Testis (tissue), 2 donors: ENCODE measurements at regions not wholly inside any gene's neighbourhood (a gene's known extent, or its start where the extent isn't known, plus 50 kb on each side); places are given as distances from the start of the nearest gene placed in this dataset.
"Not testable (repeated sequence)": the region's sequence is repeated elsewhere in the genome, so short reads cannot be mapped to it uniquely, and the experiment has no call there.

ENCODE experiments used
- DNase-seq: peaks from one replicate; pipeline ENCODE4 v3.0.0-alpha.2; 2019
- H3K27ac ChIP-seq, 2 donors: fragments of 200-600 bp; sonication (generic); one replicate each; pipeline ENCODE4 v1.5.1; 2019
- H3K27me3 ChIP-seq: fragments of 200-600 bp; sonication (generic); one replicate; pipeline ENCODE4 v1.5.1; 2019
- H3K36me3 ChIP-seq: fragments of 200-600 bp; sonication (generic); one replicate; pipeline ENCODE4 v1.5.1; 2017; ENCODE audit warnings: low read depth; ENCODE audit errors: missing control alignments
- H3K4me1 ChIP-seq: fragments of 200-600 bp; sonication (generic); one replicate; pipeline ENCODE4 v1.5.1; 2019
- H3K4me3 ChIP-seq, 2 donors: fragments of 200-600 bp; sonication (generic); one replicate each; pipeline ENCODE4 v1.5.1; 2017 to 2019
- H3K9me3 ChIP-seq: fragments of 200-600 bp; sonication (generic); one replicate; pipeline ENCODE4 v1.5.1; 2017
- POLR2A ChIP-seq: fragments of 450-650 bp; IDR thresholded peaks from one replicate; pipeline ENCODE4 v1.6.1; 2017; ENCODE audit warnings: antibody characterized with exemption, mild to moderate bottlenecking, moderate library complexity
- WGBS, 2 donors: methylation state at CpG; one replicate each; pipeline ENCODE4 v1.1.5; 2018; 5-methylcytosine and 5-hydroxymethylcytosine counted together
- intact Hi-C: fragments of 100-400 bp; cut with DNase I; formaldehyde crosslinking; loops from one replicate; pipeline ENCODE4 v1.15.1; 2023; ENCODE audit warnings: low total_unique reads
- TF ChIP-seq, protein P1 (sequence below), 3 experiments: fragments of 450-650 bp in 2 of 3; fragments of 200-600 bp in 1 of 3; sonication (generic) in 1 of 3; IDR thresholded peaks; one replicate each; pipeline ENCODE4 v1.5.1; 2016 to 2019; ENCODE audit warnings: antibody characterized with exemption in 3 of 3, mild to moderate bottlenecking in 2 of 3, moderate library complexity in 1 of 3

DNA sequence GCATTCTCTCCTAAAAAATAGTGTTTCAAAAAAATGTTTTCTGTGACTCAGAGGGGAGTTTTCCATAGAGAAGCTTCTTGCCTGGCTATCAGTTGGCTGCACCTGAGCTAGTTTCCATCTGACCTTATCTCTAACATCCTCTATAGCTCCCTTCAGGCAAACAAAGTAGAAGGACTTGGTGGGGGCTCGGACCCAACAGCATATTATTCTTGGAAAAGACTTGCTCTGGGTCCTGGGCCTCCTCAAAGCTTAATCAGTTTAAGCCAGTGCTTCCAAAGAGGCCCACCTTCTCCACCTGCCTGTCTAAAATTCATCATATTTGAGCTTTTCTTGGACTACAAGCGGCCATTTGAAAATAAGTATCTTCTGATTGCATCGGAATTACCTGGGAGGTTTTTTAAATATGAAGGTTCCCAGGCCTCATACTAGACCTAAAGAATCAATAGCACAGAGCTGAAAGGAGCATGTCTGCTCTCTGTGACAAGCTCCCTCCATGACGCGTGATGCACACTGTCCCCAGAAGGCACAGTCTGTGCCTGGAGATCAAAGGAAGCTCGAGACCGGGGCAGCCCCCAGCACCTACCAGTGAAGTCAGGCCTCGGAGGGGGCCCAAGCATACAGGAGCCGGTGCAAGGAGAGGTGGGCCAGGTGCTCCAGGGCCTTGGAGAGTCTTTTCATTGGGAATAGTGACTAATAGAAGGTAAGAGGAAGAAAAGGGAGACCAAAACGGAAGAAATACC lies 80.6 kb upstream of the HIVEP1 start:
- no peak for TF ChIP-seq POLR2A
- no peak overlapping the region for H3K4me3 ChIP-seq
- H3K27ac ChIP-seq, result no peak overlapping the region
- intact Hi-C loops, result no loop called here
- H3K9me3 ChIP-seq, result no peaks in the 10 kb centered on the region
- no peak for DNase-seq
- H3K27me3 ChIP-seq, result no peaks in the 10 kb centered on the region
- peaks cover 5% of the 10 kb centered on the region for H3K4me1 ChIP-seq
- H3K36me3 ChIP-seq, result no peaks in the 10 kb centered on the region
- 83 to 88% methylated on average over 10 of the region's 10 CpGs for WGBS, 2 donors

DNA sequence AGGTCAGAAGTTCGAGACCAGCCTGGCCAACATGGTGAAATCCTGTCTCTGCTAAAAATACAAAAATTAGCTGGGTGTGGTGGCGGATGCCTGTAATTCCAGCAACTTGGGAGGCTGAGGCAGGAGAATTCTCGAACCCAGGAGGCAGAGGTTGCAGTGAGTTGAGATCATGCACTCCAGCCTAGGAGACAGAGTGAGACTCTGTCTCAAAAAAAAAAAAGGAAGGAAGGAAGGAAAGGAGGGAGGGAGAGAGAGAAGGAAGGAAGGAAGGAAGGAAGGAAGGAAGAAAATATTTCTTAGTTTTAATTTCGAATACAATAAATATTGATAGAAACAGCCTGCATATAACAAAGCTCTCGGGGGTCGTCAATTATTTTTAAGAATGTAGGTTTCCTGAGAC lies 81.3 kb upstream of the HIVEP1 start:
- H3K9me3 ChIP-seq, H3K27ac ChIP-seq, DNase-seq, H3K4me1 ChIP-seq, H3K36me3 ChIP-seq, H3K27me3 ChIP-seq, H3K4me3 ChIP-seq, intact Hi-C loops: not testable (repeated sequence)
- 89 to 91% methylated on average over 6 of the region's 6 CpGs for WGBS, 2 donors

DNA sequence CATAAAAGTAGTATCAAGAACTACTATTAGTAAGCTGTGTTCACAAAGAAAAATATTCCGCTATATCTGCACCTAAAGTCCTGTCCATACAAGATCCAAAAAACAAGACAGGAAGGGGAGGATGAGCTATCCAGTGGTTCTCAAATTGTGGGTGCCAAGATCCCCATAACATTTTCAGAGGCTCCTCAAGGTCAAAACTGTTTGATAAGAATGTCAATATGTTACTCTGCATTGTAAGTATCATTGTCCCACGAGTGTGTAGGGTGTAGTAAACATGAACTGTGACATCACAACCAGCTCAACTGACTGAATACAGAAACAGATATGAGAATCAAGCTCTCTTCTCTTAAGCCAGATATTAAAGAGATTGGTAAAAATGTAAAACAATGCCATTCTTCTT lies 81.9 kb upstream of the HIVEP1 start:
- intact Hi-C loops, result no loop called here
- no peaks in the 10 kb centered on the region for H3K27me3 ChIP-seq
- H3K4me3 ChIP-seq, result no peak overlapping the region
- no peaks in the 10 kb centered on the region for H3K36me3 ChIP-seq
- DNase-seq, result no peak
- H3K9me3 ChIP-seq, result no peaks in the 10 kb centered on the region
- no peak for TF ChIP-seq POLR2A
- TF ChIP-seq, protein P1, sequence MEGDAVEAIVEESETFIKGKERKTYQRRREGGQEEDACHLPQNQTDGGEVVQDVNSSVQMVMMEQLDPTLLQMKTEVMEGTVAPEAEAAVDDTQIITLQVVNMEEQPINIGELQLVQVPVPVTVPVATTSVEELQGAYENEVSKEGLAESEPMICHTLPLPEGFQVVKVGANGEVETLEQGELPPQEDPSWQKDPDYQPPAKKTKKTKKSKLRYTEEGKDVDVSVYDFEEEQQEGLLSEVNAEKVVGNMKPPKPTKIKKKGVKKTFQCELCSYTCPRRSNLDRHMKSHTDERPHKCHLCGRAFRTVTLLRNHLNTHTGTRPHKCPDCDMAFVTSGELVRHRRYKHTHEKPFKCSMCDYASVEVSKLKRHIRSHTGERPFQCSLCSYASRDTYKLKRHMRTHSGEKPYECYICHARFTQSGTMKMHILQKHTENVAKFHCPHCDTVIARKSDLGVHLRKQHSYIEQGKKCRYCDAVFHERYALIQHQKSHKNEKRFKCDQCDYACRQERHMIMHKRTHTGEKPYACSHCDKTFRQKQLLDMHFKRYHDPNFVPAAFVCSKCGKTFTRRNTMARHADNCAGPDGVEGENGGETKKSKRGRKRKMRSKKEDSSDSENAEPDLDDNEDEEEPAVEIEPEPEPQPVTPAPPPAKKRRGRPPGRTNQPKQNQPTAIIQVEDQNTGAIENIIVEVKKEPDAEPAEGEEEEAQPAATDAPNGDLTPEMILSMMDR (IDR thresholded peaks at IDR 0.05), result no peak
- no peak overlapping the region for H3K27ac ChIP-seq
- 62 to 66% methylated on average over 2 of the region's 2 CpGs for WGBS, 2 donors
- no peaks in the 10 kb centered on the region for H3K4me1 ChIP-seq

DNA sequence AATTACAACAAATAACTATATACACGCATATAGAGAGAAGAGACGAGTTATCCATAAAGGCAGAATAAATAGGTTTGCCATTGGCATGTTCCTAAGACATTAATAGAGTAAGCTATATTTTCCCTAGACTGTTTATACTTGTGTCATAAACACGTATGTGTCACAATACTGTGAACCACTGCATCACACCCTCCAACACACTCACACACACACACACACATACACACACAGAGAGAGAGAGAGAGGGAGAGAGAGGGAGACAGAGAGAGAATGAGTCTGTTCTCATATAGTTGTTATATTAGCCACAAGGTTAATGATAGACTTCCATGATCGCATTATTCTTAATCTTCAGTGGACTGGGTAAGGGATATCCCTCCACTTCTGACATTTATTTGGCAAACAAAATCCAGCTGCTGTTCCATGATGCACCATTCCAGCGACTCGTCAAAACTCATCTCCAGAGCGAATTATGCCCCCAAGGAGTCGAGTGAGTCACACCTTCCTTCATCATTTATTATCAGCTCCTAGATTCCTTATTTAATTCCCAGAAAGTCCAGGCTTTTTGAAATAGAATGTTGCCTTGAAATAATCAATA lies 82.8 kb upstream of the HIVEP1 start:
- Histone ChIP-seq H3K27me3 (no peaks in the 10 kb centered on the region), H3K27ac (no peak overlapping the region), H3K4me3 (no peak overlapping the region), H3K9me3 (no peaks in the 10 kb centered on the region), H3K36me3 (no peaks in the 10 kb centered on the region), H3K4me1 (no peaks in the 10 kb centered on the region)
- intact Hi-C loops, result no loop called here
- no peak for DNase-seq
- WGBS, 2 donors, result 90 to 91% methylated on average over 8 of the region's 8 CpGs
- no peak for TF ChIP-seq POLR2A
- TF ChIP-seq, protein P1 (IDR thresholded peaks at IDR 0.05), result no peak

DNA sequence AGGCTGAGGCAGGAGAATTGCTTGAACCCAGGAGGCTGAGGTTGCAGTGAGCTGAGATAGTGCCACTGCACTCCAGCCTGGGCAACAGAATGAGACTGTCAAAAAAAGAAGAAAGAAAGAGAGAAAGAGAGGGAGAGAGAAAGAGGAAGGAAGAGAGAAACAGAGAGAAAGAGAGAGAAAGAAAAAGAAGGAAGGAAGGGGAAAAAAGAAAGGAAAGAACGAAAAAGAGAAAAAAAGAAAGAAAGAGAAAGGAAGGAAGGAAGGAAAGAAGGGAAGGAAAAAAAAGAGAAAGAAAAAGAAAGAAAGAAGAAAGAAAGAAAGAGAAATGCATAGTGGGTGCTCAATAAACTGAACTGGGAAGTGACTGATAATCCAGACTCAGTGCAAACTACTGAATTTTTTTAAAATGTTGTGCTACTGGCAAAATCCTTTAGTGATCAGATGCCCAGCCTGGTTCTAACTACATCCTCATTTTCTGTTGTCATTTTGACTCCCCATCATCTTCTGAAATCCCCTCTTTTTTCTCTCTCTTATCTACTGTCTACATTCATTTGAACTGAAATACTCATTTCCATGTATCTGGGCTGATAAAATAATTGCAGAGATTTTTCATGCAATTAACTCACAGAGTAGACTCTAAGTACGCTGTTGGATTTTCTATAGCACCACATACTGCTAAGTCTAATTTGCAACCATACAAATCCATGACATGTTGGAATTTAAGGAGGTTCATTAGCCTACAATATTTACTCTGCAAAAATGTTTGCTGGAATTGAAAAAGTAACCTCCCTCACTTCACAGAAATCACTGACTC lies 85.3 kb upstream of the HIVEP1 start:
- intact Hi-C loops, result no loop called here
- Histone ChIP-seq H3K4me3 (no peak overlapping the region), H3K9me3 (no peaks in the 10 kb centered on the region), H3K36me3 (no peaks in the 10 kb centered on the region), H3K4me1 (no peaks in the 10 kb centered on the region), H3K27me3 (no peaks in the 10 kb centered on the region), H3K27ac (no peak overlapping the region)
- TF ChIP-seq, protein P1 (IDR thresholded peaks at IDR 0.05), result no peak
- no peak for TF ChIP-seq POLR2A
- 75 to 77% methylated on average over 2 of the region's 2 CpGs for WGBS, 2 donors
- DNase-seq, result no peak
